ENCODE measurements at regions not wholly inside any gene's neighbourhood (a gene's known extent, or its start where the extent isn't known, plus 50 kb on each side); places are given as distances from the start of the nearest gene placed in this dataset.

DNA sequence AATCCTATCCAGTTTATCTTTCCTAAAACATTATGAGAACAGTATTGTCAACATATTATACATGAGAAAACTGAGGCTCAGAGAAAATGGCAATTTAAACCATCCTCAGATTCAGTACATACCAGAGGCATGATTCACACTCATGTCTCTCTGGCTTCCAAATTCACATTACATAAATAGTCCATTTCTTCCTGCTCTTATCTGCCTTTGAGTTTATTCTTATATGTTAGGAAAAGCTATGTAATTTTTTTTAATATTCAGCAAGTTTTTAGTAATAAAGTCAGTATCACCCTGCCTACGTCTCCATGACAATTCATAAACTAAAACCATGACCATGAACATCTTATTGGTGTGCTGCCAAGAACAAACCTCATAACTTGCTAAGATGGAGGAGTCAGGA lies 1260.2 kb upstream of the SORCS1 start:
- no peaks in the 10 kb centered on the region for H3K36me3 ChIP-seq (ENCODE audit: control insufficient read depth in 4 of 4, insufficient read depth in 3 of 4, low read depth in 1 of 4, low read length in 3 of 4)
- H3K9me3 ChIP-seq (ENCODE audit: control insufficient read depth in 4 of 4, low read length in 3 of 4) = no peaks in the 10 kb centered on the region
- TF ChIP-seq TAF1 (conservative IDR thresholded peaks at IDR 0.05) = no peak
- TF ChIP-seq HNF4A (conservative IDR thresholded peaks at IDR 0.05) = no peak
- TF ChIP-seq, protein P1, sequence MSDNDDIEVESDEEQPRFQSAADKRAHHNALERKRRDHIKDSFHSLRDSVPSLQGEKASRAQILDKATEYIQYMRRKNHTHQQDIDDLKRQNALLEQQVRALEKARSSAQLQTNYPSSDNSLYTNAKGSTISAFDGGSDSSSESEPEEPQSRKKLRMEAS (IDR thresholded peaks at IDR 0.05) = no peak
- TF ChIP-seq HNF4G (IDR thresholded peaks at IDR 0.05) = no peak
- TF ChIP-seq, protein P2, sequence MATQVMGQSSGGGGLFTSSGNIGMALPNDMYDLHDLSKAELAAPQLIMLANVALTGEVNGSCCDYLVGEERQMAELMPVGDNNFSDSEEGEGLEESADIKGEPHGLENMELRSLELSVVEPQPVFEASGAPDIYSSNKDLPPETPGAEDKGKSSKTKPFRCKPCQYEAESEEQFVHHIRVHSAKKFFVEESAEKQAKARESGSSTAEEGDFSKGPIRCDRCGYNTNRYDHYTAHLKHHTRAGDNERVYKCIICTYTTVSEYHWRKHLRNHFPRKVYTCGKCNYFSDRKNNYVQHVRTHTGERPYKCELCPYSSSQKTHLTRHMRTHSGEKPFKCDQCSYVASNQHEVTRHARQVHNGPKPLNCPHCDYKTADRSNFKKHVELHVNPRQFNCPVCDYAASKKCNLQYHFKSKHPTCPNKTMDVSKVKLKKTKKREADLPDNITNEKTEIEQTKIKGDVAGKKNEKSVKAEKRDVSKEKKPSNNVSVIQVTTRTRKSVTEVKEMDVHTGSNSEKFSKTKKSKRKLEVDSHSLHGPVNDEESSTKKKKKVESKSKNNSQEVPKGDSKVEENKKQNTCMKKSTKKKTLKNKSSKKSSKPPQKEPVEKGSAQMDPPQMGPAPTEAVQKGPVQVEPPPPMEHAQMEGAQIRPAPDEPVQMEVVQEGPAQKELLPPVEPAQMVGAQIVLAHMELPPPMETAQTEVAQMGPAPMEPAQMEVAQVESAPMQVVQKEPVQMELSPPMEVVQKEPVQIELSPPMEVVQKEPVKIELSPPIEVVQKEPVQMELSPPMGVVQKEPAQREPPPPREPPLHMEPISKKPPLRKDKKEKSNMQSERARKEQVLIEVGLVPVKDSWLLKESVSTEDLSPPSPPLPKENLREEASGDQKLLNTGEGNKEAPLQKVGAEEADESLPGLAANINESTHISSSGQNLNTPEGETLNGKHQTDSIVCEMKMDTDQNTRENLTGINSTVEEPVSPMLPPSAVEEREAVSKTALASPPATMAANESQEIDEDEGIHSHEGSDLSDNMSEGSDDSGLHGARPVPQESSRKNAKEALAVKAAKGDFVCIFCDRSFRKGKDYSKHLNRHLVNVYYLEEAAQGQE (IDR thresholded peaks at IDR 0.05) = no peak
- no peak for TF ChIP-seq SP1 (IDR thresholded peaks at IDR 0.05)
- no peak for TF ChIP-seq YY1 (IDR thresholded peaks at IDR 0.05)
- no peak for TF ChIP-seq RAD21 (IDR thresholded peaks at IDR 0.05)
- no peak for TF ChIP-seq FOXA2 (IDR thresholded peaks at IDR 0.05)
- TF ChIP-seq EGR1 (IDR thresholded peaks at IDR 0.05; ENCODE audit: low read depth in 2 of 2) = no peak
- no peak for TF ChIP-seq GABPA (IDR thresholded peaks at IDR 0.05 in 1 of 2, conservative IDR thresholded peaks at IDR 0.05 in 1 of 2)
- TF ChIP-seq, protein P3, sequence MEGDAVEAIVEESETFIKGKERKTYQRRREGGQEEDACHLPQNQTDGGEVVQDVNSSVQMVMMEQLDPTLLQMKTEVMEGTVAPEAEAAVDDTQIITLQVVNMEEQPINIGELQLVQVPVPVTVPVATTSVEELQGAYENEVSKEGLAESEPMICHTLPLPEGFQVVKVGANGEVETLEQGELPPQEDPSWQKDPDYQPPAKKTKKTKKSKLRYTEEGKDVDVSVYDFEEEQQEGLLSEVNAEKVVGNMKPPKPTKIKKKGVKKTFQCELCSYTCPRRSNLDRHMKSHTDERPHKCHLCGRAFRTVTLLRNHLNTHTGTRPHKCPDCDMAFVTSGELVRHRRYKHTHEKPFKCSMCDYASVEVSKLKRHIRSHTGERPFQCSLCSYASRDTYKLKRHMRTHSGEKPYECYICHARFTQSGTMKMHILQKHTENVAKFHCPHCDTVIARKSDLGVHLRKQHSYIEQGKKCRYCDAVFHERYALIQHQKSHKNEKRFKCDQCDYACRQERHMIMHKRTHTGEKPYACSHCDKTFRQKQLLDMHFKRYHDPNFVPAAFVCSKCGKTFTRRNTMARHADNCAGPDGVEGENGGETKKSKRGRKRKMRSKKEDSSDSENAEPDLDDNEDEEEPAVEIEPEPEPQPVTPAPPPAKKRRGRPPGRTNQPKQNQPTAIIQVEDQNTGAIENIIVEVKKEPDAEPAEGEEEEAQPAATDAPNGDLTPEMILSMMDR (IDR thresholded peaks at IDR 0.05; ENCODE audit: low read depth, low read length, missing input control) = no peak
- no peak for TF ChIP-seq NR2F2 (IDR thresholded peaks at IDR 0.05)
- no peak for TF ChIP-seq JUND (IDR thresholded peaks at IDR 0.05)
- TF ChIP-seq, protein P4, sequence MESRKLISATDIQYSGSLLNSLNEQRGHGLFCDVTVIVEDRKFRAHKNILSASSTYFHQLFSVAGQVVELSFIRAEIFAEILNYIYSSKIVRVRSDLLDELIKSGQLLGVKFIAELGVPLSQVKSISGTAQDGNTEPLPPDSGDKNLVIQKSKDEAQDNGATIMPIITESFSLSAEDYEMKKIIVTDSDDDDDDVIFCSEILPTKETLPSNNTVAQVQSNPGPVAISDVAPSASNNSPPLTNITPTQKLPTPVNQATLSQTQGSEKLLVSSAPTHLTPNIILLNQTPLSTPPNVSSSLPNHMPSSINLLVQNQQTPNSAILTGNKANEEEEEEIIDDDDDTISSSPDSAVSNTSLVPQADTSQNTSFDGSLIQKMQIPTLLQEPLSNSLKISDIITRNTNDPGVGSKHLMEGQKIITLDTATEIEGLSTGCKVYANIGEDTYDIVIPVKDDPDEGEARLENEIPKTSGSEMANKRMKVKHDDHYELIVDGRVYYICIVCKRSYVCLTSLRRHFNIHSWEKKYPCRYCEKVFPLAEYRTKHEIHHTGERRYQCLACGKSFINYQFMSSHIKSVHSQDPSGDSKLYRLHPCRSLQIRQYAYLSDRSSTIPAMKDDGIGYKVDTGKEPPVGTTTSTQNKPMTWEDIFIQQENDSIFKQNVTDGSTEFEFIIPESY (IDR thresholded peaks at IDR 0.05) = no peak
- TF ChIP-seq FOXA1 (IDR thresholded peaks at IDR 0.05) = no peak
- no peak for DNase-seq (ENCODE audit: low spot score)
- no peak overlapping the region for H3K9ac ChIP-seq (ENCODE audit: low read depth in 1 of 2, low read length in 2 of 2)
- no peak overlapping the region for H3K4me3 ChIP-seq (ENCODE audit: low read depth in 1 of 3, low read length in 3 of 3)
- WGBS = 88% methylated on average over 1 of the region's 1 CpG
- H3K27ac ChIP-seq (ENCODE audit: low read depth in 1 of 2, low read length in 2 of 2) = no peak overlapping the region
- peaks cover 0 to 7% (median 4%) of the 10 kb centered on the region in 4 donors for H3K4me1 ChIP-seq (ENCODE audit: control insufficient read depth in 4 of 4, insufficient read depth in 4 of 4, low read length in 3 of 4)
- H3K27me3 ChIP-seq (ENCODE audit: control insufficient read depth in 4 of 4, insufficient read depth in 4 of 4, low read length in 3 of 4) = no peaks in the 10 kb centered on the region

DNA sequence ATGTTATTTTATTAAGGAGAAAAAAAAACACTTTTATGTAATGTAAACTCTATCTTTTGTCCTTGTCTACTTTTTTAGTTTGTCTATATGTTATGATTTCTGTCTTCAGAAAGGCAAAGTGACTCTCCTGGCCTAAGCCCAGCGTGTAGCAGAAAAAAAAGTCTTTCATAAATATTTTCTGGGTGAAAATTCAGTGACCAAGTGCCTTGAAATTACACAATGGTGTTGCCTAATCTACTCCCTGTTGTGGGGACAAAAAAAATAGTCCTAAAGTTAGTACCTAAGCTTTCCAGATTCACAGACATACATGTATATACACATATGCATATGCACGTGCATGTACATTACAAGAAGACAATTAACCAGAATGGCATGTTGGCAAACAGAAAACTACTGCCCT lies 1257.8 kb upstream of the SORCS1 start:
- WGBS = 62% methylated on average over 2 of the region's 2 CpGs
- no peak for DNase-seq (ENCODE audit: low spot score)
- peaks cover 0 to 4% (median 1%) of the 10 kb centered on the region in 4 donors for H3K4me1 ChIP-seq (ENCODE audit: control insufficient read depth in 4 of 4, insufficient read depth in 4 of 4, low read length in 3 of 4)
- no peak overlapping the region for H3K27ac ChIP-seq (ENCODE audit: low read depth in 1 of 2, low read length in 2 of 2)
- H3K36me3 ChIP-seq (ENCODE audit: control insufficient read depth in 4 of 4, insufficient read depth in 3 of 4, low read depth in 1 of 4, low read length in 3 of 4) = no peaks in the 10 kb centered on the region
- H3K9ac ChIP-seq (ENCODE audit: low read depth in 1 of 2, low read length in 2 of 2) = no peak overlapping the region
- no peak overlapping the region for H3K4me3 ChIP-seq (ENCODE audit: low read depth in 1 of 3, low read length in 3 of 3)
- H3K9me3 ChIP-seq (ENCODE audit: control insufficient read depth in 4 of 4, low read length in 3 of 4) = no peaks in the 10 kb centered on the region
- no peaks in the 10 kb centered on the region for H3K27me3 ChIP-seq (ENCODE audit: control insufficient read depth in 4 of 4, insufficient read depth in 4 of 4, low read length in 3 of 4)
- TF ChIP-seq GABPA (IDR thresholded peaks at IDR 0.05 in 1 of 2, conservative IDR thresholded peaks at IDR 0.05 in 1 of 2) (no peak), SP1 (IDR thresholded peaks at IDR 0.05) (no peak)
- TF ChIP-seq, protein P2 (IDR thresholded peaks at IDR 0.05) = no peak
- TF ChIP-seq, protein P4 (IDR thresholded peaks at IDR 0.05) = no peak
- TF ChIP-seq, protein P3 (IDR thresholded peaks at IDR 0.05; ENCODE audit: low read depth, low read length, missing input control) = no peak

Data from liver (tissue), 8 donors.